Stimulated activated CD8-positive, alpha-beta memory T cell treated with anti-CD3 and anti-CD28 coated beads, Interleukin-15, amount 100 ng/mL, for 4 hours (primary cell): ENCODE measurements at regions not wholly inside any gene's neighbourhood (a gene's known extent, or its start where the extent isn't known, plus 50 kb on each side); places are given as distances from the start of the nearest gene placed in this dataset.
"Not testable (repeated sequence)": the region's sequence is repeated elsewhere in the genome, so short reads cannot be mapped to it uniquely, and the experiment has no call there.

Source experiments
- DNase-seq, 2 donors: peaks; one replicate each; pipeline ENCODE4 v3.0.0-alpha.2; 2020; ENCODE audit warnings: low read depth in 2 of 2

- DNase-seq, result no peak
Measured at GRCh38 chr1:166305371-166305770, 138.6 kb upstream of the FAM78B start.

DNA sequence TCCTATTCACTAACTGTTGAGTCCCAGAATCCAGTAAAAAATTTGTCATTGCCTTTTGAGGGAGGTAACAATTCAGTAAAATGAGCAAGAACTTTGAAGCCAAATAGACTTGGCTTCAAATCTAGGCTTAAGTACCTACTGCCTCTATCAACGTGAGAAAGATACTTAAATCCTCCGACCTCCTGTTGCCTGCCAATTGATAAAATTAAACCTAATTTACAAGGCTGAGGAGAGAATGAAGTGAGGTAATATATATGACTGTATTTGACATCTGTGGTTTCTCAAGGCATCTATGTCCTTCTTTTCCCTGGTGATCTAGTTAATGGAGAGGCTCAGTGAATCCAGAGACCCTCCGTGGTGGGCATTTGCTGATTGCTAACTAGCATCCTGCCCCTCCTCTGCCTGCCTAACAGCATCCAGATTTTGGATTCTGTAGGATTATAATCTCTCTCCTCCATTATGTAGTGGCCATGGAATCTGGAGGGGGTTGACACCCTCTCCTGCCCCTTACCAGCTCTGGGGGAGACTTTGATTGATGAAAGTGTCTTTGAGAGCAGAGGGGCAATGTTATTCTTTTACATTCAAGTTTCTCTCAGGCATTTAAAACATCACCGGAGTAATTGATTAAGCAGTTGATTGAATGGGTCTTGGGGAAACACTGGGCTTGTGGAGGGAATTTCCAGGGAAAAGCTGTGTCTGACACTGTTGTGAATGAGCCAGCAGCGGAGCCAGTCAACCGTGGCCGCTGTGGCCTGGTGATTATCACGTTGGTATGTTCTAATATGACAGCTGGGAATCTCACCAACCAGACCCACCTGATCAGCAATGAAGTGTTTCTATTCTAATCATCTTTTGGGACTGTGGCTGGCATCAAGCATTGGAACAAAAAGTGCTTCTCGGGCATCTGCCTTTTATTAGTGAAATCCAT lies 140.7 kb upstream of the FAM78B start:
- DNase-seq, result no peak

DNA sequence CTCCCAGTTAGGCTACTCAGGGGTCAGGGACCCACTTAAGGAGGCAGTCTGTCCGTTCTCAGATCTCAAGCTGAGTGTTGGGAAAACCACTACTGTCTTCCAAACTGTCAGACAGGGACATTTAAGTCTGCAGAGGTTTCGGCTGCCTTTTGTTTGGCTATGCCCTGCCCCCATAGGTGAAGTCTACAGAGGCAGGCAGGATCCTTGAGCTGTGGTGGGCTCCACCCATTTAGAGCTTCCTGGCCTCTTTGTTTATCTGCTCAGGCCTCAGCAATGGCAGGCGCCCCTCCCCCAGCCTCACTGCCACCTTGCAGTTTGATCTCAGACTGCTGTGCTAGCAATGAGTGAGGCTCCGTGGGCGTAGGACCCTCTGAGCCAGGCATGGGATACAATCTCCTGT lies 149.5 kb upstream of the FAM78B start:
- not testable (repeated sequence) for DNase-seq

- no peak for DNase-seq
Measured at GRCh38 chr1:166322470-166322869, 155.7 kb upstream of the FAM78B start.

- DNase-seq, result no peak
Measured at GRCh38 chr1:166327886-166328285, 161.1 kb upstream of the FAM78B start.

DNA sequence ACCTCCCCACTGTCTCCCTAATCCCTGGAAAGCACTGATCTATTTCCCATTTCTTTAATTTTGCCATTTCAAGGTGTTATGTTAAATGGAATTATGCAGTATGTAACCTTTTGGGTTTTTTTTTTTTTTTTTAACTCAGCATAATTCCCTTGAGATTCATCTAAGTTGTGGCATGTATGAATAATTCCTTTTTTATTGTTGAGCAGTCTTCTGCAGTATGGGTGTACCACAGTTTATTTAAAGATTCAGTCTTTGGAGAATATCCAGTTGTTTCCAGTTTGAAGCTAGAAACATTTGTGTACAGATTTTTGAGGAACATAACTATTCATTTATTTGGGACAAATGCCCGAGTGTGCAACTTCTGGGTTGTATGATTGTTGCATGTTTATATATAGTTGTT lies 162.2 kb upstream of the FAM78B start:
- DNase-seq, result no peak

- no peak for DNase-seq
Measured at GRCh38 chr1:166330096-166330495, 163.3 kb upstream of the FAM78B start.

DNA sequence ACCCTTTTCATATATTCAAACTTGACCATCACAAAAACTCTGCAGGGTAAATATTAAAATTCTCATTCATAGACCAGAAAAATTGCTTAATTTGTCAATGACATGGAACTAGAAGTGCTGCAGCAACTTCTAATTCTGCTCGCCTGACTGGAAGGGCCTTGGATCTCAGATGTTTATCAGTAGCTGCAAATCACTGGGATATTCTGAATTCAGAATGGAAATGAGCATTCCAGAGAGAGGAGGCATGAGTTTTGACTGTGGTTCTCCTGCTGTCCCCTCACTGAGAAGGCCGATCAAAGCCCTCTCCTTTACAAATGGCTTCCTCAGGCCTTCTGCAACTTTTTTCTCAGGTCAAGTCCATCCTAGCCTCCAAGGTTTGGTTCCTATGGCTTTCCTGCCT lies 171.3 kb upstream of the FAM78B start:
- no peak for DNase-seq

- no peak for DNase-seq
Measured at GRCh38 chr1:166340709-166341108, 173.9 kb upstream of the FAM78B start.

- DNase-seq, result no peak
Measured at GRCh38 chr1:166343276-166343675, 176.5 kb upstream of the FAM78B start.

DNA sequence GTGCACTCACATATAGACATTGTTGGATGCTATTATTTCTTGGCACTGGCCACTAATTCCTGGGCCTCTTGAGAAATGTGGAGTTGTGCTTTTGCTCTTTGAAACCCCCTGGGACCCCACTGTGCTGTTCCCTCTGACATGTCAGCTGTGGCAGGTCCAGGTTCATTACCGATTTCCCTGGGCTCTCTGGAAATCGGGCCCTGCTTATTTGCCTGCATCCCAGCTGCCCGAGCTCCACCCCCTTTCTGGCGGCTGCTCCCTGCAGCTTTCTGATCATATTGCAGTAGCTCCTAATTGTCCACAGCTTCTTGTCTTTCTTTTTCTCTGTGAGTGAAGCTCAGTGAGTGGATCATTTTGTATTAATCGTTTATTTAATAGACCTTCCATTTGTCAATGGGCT lies 183.7 kb upstream of the FAM78B start:
- DNase-seq, result no peak

- DNase-seq, result no peak
Measured at GRCh38 chr1:166351676-166352075, 184.9 kb upstream of the FAM78B start.

GRCh38 chr1:166353213-166353612 lies 186.4 kb upstream of the FAM78B start:
- DNase-seq, result no peak

DNA sequence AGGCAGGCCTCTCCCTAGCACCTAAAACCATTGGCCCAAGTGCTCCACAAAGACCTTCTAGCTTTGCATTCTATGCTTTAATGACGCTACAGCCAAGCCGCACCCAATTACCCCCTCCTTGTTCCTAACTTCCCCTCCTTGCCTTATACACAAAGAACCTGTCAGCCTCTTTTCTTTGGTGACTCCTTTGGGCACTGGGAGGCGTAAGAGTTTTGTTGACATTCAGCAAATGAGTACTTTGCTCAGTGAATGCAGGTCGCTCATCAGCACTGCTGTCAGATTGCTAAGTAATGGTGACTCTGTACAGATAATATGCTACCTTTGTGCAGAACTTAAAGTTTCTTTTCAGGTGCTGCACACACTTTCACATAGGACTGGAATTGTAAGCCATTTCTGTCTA lies 187.6 kb upstream of the FAM78B start:
- DNase-seq, result no peak

DNA sequence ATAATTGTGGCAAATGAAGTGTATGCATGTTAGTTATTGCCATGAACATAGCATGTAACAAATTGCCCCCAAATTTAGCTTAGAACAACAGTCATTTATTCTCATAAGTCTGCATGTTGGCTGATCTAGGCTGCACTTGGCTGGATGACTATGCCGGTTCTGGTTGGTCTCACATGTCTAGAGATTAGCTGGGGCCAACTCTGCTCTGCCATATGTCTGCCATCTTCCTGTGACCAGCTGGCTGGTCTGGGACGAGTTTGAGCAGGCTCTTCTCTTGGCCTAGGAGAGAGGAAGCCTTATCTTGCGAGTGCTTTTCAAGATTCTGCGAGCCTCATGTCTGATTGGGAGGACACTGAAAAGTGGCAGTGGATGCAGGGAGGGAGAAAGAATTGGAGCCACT lies 198.3 kb upstream of the FAM78B start:
- DNase-seq, result no peak

DNA sequence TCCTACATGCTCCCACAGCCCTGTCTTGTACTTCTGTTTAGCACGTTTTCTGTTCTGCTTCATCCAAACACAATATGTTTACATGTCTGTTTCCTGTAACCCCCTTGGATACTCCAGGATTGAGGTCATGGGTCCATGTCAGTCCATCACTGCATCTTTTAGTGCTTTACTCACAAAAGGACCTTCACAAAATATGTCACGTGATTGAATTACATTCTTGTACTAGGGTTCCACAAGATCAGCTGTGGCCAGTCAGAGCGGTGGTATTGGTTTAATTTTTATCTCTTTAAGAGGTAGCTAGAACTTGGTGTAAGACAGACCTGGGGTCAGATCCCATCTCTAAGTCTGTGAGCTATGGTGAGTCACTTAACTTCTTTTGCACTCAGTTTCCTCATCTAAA lies 201.2 kb upstream of the FAM78B start:
- DNase-seq, result no peak

DNA sequence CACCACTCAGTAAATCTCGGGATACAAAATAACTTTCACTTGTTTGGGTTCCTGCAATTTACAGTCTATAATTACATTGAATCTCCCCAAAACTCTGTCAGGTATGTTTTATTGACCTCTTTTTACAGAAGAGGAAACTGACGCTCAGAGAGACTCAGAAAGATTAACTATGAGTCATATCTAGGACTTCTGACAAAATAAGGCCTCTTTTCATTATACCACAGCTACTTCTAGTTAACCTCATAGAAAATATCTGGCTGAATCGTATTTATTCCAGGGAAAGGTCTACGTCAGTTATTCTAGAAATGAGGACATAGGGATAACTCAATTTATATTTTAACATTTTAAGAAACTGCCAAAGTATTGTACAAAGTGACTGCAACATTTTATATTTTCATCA lies 211.1 kb upstream of the FAM78B start:
- DNase-seq, result no peak

DNA sequence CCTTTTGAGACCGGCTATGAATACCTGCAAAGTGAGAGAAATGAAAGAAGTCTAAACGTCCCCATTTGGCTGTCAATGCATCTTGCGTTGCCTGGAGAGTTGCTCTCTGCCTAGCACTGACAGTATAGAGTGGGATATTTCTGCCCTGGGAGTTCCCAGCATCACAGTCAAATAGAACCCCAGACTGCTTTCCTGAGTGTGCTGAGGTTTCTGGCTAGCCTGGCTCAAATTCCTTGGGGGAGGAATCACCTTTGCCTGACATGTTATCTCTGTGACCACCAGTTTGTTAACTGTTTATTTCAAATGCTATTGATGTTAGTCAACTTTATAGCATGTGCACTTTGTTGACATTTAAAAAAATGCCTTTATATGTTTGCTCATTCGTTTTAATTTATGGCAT lies 212.0 kb upstream of the FAM78B start:
- no peak for DNase-seq

DNA sequence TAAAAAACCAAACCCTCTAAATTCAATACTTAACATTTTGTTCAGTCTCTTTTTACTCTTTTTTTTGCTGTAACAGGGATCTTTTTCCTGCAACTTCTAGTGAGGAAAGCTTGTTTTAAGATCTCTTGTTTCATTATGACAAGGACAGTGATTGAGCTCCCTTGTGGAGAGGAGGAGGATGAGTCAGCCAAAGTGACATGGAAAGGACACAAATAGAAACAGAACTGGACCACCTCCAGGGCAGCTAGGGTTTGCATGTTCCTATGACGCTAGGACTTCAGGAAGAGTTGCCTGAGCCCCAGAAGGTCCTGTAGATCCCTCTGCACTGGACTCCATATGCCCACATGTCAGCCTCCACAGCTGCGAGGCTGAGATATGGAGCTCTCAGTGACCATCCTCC lies 212.6 kb upstream of the FAM78B start:
- no peak for DNase-seq

- no peak for DNase-seq
Measured at GRCh38 chr1:166383137-166383536, 216.3 kb upstream of the FAM78B start.

DNA sequence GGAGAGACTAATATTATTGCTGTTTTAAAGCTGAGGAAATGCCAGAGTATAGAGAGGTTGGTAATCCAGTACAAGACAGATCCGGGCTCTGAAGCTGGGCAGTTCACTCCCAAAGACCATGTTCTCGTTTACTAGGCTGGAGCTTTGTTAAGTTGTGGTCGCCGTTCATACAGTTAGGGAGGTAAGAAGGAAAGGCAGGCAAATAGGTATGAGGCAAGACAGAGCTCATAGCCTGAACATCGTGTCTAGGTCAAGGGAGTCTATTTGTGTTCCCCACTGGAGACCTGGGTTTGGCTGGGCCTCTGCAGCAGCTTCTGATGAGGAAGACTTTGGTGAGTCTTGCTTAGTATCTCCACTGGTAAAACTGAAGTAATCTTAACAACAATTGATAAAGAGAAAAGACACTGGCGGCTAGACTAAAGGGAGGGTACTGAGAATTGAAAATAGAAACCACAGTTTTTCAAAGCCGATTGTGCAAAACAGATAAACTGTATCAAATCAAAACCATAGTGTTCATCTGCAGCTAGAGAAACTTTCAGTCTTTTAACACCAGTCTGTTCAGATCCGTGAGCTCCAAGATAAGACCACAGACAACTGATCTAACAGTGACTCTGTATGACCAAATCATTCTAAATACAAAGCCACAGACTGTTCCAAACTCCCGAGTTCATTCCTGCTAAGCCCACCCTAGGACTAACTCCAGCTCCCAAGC lies 217.0 kb upstream of the FAM78B start:
- DNase-seq, result no peak

DNA sequence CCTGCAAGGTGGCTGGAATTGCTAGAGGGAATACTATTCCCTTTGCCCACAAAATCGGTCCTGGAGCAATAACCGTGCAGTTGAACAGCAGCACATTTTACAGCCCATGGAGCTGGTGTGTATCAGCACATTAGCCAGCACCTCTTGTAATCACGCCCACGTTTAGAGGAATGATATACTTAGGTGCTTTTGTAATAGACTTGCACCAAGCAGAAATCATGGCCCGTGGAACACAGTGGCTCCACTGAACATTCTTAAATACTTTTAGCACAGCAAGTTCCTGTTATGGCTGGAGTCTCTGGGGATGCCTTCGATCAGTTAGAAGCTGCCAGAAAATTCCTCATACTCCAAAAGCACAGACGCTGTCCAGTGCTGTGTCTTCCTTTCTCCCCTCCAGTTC lies 218.1 kb upstream of the FAM78B start:
- DNase-seq, result no peak

DNA sequence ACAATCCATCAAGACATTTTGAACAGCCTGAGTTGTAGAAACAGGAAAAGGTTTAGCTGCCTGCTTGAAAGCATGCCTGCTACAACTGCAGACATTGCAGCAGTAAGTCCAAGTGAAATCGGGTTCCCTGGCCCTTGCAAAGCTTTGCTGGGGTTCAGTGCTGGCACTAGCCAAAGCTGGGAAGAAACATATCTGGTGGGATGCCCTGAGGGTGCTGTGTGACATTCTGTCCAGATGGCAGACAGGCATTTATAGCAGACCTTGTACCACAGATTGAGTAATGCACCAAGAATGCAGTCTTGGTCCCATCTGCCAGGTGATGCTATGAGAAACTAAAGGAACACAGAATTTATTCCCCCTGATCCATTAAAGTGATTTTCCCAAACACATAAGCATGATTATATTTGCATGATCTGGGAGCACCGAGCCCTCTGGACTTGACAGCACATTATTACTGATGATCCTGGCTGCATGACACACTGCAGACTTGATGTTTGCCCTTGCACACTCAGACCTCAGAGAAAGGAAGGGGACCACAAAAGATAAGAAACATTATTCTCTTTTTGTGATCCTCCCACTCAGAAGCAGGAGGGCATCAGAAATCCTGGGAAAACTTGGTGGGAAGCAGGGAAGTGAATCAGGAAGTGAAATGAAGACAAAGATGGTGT lies 223.7 kb upstream of the FAM78B start:
- no peak for DNase-seq
